OCI-LY7 (cell line): ENCODE measurements at regions not wholly inside any gene's neighbourhood (a gene's known extent, or its start where the extent isn't known, plus 50 kb on each side); places are given as distances from the start of the nearest gene placed in this dataset.
"Not testable (repeated sequence)": the region's sequence is repeated elsewhere in the genome, so short reads cannot be mapped to it uniquely, and the experiment has no call there.

Source experiments
- CTCF ChIP-seq: fragments of 200-600 bp; sonication (generic); conservative IDR thresholded peaks from 2 replicates; pipeline ENCODE4 v1.5.1; 2014; ENCODE audit warnings: mild to moderate bottlenecking, antibody characterized with exemption, low read length, moderate library complexity, mixed read lengths
- EZH2phosphoT487 ChIP-seq: fragments of 200-600 bp; sonication (generic); IDR thresholded peaks from 2 replicates; pipeline ENCODE4 v1.6.1; 2018; ENCODE audit warnings: low read depth, borderline replicate concordance, mild to moderate bottlenecking, mixed run types, antibody characterized with exemption, low read length, moderate library complexity, mixed read lengths

GRCh38 chr1:149686593-149687238 is 95.8 kb upstream of the FCGR1A start:
- not testable (repeated sequence) for TF ChIP-seq CTCF, EZH2phosphoT487
